GM23338 (cell line): ENCODE measurements at regions not wholly inside any gene's neighbourhood (a gene's known extent, or its start where the extent isn't known, plus 50 kb on each side); places are given as distances from the start of the nearest gene placed in this dataset.
A peak's percentile ranks its signal among the peaks of the same experiment; 100 is the strongest.

Experiments used
- ATAC-seq: fragments of 200-7000 bp; cut with Tn5 transposase; 3 replicates; pipeline ENCODE4 v1.9.1; 2020
- DNase-seq: peaks from one replicate; pipeline ENCODE4 v3.0.0-alpha.2; 2015; ENCODE audit warnings: low spot score
- H2AFZ ChIP-seq: fragments of 200-600 bp; sonication (generic); 2 replicates; pipeline ENCODE4 v1.8.0; 2016; ENCODE audit warnings: antibody characterized with exemption, mild to moderate bottlenecking, moderate library complexity
- H3F3A ChIP-seq: fragments of 200-600 bp; sonication (generic); replicated peaks from 2 replicates; pipeline ENCODE4 v1.8.0; 2017; ENCODE audit warnings: antibody characterized with exemption, mixed run types, low read depth
- H3K27ac ChIP-seq: fragments of 200-600 bp; sonication (generic); 2 replicates; pipeline ENCODE4 v1.6.1; 2016; ENCODE audit warnings: low read depth
- H3K27me3 ChIP-seq: fragments of 200-600 bp; sonication (generic); 2 replicates; pipeline ENCODE4 v1.8.0; 2016; ENCODE audit warnings: mild to moderate bottlenecking, mixed run types, moderate library complexity; ENCODE audit not compliant: insufficient read depth
- H3K36me3 ChIP-seq: fragments of 200-600 bp; sonication (generic); 2 replicates; pipeline ENCODE4 v1.8.0; 2016; ENCODE audit warnings: mild to moderate bottlenecking; ENCODE audit not compliant: insufficient read depth
- H3K4me1 ChIP-seq: fragments of 200-600 bp; sonication (generic); 2 replicates; pipeline ENCODE4 v1.8.0; 2016; ENCODE audit warnings: mild to moderate bottlenecking, moderate library complexity; ENCODE audit not compliant: insufficient read depth
- H3K4me2 ChIP-seq: fragments of 200-600 bp; sonication (generic); 2 replicates; pipeline ENCODE4 v1.7.1; 2017; ENCODE audit warnings: mixed run types
- H3K4me3 ChIP-seq: fragments of 200-600 bp; sonication (generic); 2 replicates; pipeline ENCODE4 v1.6.1; 2016; ENCODE audit warnings: mixed run types
- H3K79me2 ChIP-seq: fragments of 200-600 bp; sonication (generic); replicated peaks from 2 replicates; pipeline ENCODE4 v1.8.0; 2017; ENCODE audit warnings: mild to moderate bottlenecking; ENCODE audit not compliant: insufficient read depth
- H3K9me2 ChIP-seq: fragments of 200-600 bp; sonication (generic); 2 replicates; pipeline ENCODE4 v1.8.0; 2017; ENCODE audit not compliant: insufficient read depth
- H4K20me1 ChIP-seq: fragments of 200-600 bp; sonication (generic); replicated peaks from 2 replicates; pipeline ENCODE4 v1.8.0; 2017; ENCODE audit warnings: mild to moderate bottlenecking; ENCODE audit not compliant: insufficient read depth
- H3K27ac Mint-ChIP-seq: 2 replicates; pipeline ENCODE4 v1.8.0; 2020; ENCODE audit warnings: inconsistent platforms, mild to moderate bottlenecking, moderate library complexity, mixed read lengths
- H3K27me3 Mint-ChIP-seq: 3 replicates; pipeline ENCODE4 v1.8.0; 2022; ENCODE audit warnings: low read depth, mild to moderate bottlenecking, moderate library complexity, mixed read lengths, inconsistent platforms; ENCODE audit not compliant: insufficient read depth, poor library complexity
- H3K36me3 Mint-ChIP-seq: 3 replicates; pipeline ENCODE4 v1.8.0; 2021; ENCODE audit warnings: low read depth, mild to moderate bottlenecking, inconsistent platforms, moderate library complexity, mixed read lengths
- H3K4me1 Mint-ChIP-seq: 3 replicates; pipeline ENCODE4 v1.8.0; 2020; ENCODE audit warnings: mild to moderate bottlenecking, inconsistent platforms, mixed read lengths
- H3K4me3 Mint-ChIP-seq: 3 replicates; pipeline ENCODE4 v1.8.0; 2021; ENCODE audit warnings: moderate library complexity, mild to moderate bottlenecking, inconsistent platforms, mixed read lengths
- H3K9me3 Mint-ChIP-seq: 3 replicates; pipeline ENCODE4 v1.8.0; 2020; ENCODE audit warnings: moderate library complexity, mild to moderate bottlenecking, inconsistent platforms, mixed read lengths
- EZH2phosphoT487 ChIP-seq: fragments of 200-600 bp; sonication (generic); IDR thresholded peaks from one replicate; pipeline ENCODE4 v1.8.1; 2018; ENCODE audit warnings: antibody characterized with exemption; ENCODE audit not compliant: unreplicated experiment
- NANOG ChIP-seq: IDR thresholded peaks from 2 replicates; pipeline ENCODE4 v1.6.1; 2016; ENCODE audit warnings: antibody characterized with exemption, borderline replicate concordance
- POLR2AphosphoS5 ChIP-seq: IDR thresholded peaks from 2 replicates; pipeline ENCODE4 v1.6.1; 2016; ENCODE audit warnings: antibody characterized with exemption, low read depth
- STAT1 ChIP-seq: IDR thresholded peaks from one replicate; pipeline ENCODE4 v1.6.1; 2016; ENCODE audit warnings: antibody characterized with exemption; ENCODE audit not compliant: unreplicated experiment
- TF ChIP-seq, protein P1 (sequence below), 2 experiments: fragments of 200-600 bp in 1 of 2; sonication (generic) in 1 of 2; conservative IDR thresholded peaks; 2 replicates each; pipeline versions ENCODE4 v1.5.1 to v1.6.1; 2016 to 2017; ENCODE audit warnings: antibody characterized with exemption in 2 of 2, low read depth in 2 of 2, mild to moderate bottlenecking in 2 of 2, moderate library complexity in 1 of 2
- TF ChIP-seq, protein P2 (sequence below): IDR thresholded peaks from one replicate; pipeline ENCODE4 v1.6.1; 2018; ENCODE audit warnings: antibody characterized with exemption; ENCODE audit not compliant: unreplicated experiment

DNA sequence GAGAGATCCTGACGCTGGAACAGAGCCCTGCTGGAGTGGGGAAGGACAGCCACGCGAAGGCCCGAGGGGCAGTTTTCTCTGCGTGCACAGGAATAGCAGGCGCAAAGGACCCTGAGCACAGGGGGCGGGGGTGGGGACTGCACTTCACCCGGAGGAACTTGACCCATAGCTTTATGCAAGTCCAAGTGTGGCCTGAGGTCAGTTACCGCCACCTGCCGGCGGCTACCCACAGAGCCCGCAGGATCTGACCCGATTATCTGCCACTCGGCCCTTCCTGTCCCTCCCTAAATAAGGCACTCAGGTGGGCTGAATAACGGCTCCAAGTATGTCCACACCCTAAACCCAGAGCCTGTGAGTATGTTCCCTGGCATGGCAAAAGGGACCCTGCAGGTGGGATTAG lies 65.4 kb upstream of the FCN1 start:
- Histone ChIP-seq H3K4me2 (no peak overlapping the region), H3K4me3 (no peak overlapping the region), H4K20me1 (no peaks in the 10 kb centered on the region), H3K9me2 (no peaks in the 10 kb centered on the region), H3K79me2 (no peaks in the 10 kb centered on the region), H3F3A (no peaks in the 10 kb centered on the region), H3K27ac (no peak overlapping the region), H3K36me3 (no peaks in the 10 kb centered on the region), H3K27me3 (no peaks in the 10 kb centered on the region), H3K4me1 (0 out of 2 replicates have a peak, but pooled peaks cover 4% of the 10 kb centered on the region), H2AFZ (peak overlapping the region; percentile 91)
- peaks cover 10% of the 10 kb centered on the region for H3K4me1 Mint-ChIP-seq
- H3K27me3 Mint-ChIP-seq: peaks cover 5% of the 10 kb centered on the region
- peak; percentile 98 for ATAC-seq
- peaks cover 10% of the 10 kb centered on the region for H3K36me3 Mint-ChIP-seq
- DNase-seq: peak; percentile 80
- H3K9me3 Mint-ChIP-seq: peaks cover 25% of the 10 kb centered on the region
- no peak overlapping the region for H3K4me3 Mint-ChIP-seq
- TF ChIP-seq, protein P1, sequence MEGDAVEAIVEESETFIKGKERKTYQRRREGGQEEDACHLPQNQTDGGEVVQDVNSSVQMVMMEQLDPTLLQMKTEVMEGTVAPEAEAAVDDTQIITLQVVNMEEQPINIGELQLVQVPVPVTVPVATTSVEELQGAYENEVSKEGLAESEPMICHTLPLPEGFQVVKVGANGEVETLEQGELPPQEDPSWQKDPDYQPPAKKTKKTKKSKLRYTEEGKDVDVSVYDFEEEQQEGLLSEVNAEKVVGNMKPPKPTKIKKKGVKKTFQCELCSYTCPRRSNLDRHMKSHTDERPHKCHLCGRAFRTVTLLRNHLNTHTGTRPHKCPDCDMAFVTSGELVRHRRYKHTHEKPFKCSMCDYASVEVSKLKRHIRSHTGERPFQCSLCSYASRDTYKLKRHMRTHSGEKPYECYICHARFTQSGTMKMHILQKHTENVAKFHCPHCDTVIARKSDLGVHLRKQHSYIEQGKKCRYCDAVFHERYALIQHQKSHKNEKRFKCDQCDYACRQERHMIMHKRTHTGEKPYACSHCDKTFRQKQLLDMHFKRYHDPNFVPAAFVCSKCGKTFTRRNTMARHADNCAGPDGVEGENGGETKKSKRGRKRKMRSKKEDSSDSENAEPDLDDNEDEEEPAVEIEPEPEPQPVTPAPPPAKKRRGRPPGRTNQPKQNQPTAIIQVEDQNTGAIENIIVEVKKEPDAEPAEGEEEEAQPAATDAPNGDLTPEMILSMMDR (conservative IDR thresholded peaks at IDR 0.05; ENCODE audit: low read depth in 2 of 2): peak; percentile 70 to 83
- TF ChIP-seq, protein P2, sequence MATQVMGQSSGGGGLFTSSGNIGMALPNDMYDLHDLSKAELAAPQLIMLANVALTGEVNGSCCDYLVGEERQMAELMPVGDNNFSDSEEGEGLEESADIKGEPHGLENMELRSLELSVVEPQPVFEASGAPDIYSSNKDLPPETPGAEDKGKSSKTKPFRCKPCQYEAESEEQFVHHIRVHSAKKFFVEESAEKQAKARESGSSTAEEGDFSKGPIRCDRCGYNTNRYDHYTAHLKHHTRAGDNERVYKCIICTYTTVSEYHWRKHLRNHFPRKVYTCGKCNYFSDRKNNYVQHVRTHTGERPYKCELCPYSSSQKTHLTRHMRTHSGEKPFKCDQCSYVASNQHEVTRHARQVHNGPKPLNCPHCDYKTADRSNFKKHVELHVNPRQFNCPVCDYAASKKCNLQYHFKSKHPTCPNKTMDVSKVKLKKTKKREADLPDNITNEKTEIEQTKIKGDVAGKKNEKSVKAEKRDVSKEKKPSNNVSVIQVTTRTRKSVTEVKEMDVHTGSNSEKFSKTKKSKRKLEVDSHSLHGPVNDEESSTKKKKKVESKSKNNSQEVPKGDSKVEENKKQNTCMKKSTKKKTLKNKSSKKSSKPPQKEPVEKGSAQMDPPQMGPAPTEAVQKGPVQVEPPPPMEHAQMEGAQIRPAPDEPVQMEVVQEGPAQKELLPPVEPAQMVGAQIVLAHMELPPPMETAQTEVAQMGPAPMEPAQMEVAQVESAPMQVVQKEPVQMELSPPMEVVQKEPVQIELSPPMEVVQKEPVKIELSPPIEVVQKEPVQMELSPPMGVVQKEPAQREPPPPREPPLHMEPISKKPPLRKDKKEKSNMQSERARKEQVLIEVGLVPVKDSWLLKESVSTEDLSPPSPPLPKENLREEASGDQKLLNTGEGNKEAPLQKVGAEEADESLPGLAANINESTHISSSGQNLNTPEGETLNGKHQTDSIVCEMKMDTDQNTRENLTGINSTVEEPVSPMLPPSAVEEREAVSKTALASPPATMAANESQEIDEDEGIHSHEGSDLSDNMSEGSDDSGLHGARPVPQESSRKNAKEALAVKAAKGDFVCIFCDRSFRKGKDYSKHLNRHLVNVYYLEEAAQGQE: no peak
- peak overlapping the region; percentile 59; the same call in 1 of the 2 replicates for H3K27ac Mint-ChIP-seq

DNA sequence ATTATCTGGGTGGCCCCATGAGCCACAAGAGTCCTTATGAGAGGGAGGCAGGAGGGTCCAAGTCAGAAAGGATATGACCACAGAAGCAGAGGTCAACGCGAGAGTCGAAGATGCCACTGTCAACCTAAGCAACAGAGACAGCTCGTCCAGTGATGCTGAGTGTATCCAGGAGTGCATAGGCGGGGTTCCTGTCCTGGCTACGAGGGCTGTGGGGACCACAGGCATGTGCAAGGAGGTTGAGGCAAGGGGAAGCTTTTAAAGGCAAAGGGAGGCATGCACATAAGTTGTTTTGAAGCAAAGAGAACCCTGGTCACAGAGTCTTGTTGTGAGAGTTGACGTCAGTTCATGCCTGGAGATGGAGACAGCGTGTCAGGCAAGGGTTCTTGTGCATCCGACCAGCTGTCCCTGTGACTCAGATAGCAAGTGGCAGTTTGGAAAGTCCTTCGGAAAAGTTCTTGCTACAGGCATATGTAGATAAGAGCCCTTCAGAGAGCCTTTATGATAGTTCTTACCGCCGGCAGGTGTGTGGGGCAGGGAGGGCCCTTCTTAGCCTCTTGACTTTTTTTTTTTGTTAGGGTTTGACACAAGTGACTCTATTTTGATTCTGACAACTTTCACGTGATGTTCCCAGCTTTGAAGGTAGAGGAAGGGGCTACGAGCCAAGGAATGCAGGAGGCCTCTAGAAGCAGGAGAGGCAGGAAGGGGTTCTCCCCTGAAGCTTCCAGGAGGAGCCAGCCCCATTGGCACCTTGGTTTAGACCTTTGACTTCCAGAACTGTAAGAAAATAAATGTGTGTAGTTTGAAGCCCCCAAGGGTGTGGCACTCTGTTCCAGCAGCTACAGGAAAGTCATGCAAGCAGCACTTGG lies 66.0 kb upstream of the FCN1 start:
- no peak overlapping the region for H3K4me3 Mint-ChIP-seq
- TF ChIP-seq STAT1 (no peak), NANOG (no peak), POLR2AphosphoS5 (no peak), EZH2phosphoT487 (no peak)

More for the DNA sequence above, 66.0 kb upstream of the FCN1 start:
- Histone ChIP-seq H4K20me1 (no peaks in the 10 kb centered on the region), H3K4me1 (0 out of 2 replicates have a peak, but pooled peaks cover 4% of the 10 kb centered on the region), H3K4me3 (no peak overlapping the region), H3F3A (no peaks in the 10 kb centered on the region), H3K4me2 (no peak overlapping the region), H3K27ac (no peak overlapping the region), H3K79me2 (no peaks in the 10 kb centered on the region), H3K27me3 (no peaks in the 10 kb centered on the region), H3K36me3 (no peaks in the 10 kb centered on the region), H3K9me2 (no peaks in the 10 kb centered on the region), H2AFZ (no peak overlapping the region)
- Mint-ChIP-seq H3K4me1 (peaks cover 10% of the 10 kb centered on the region), H3K9me3 (peaks cover 27% of the 10 kb centered on the region), H3K36me3 (peaks cover 12% of the 10 kb centered on the region), H3K27ac (no peak overlapping the region), H3K27me3 (peaks cover 5% of the 10 kb centered on the region)
- ATAC-seq (no peak), DNase-seq (no peak)
